Small intestine (tissue), 7 donors: ENCODE measurements at regions not wholly inside any gene's neighbourhood (a gene's known extent, or its start where the extent isn't known, plus 50 kb on each side); places are given as distances from the start of the nearest gene placed in this dataset.

Source experiments
- DNase-seq, 2 donors: peaks; one replicate each; pipeline versions ENCODE4 v3.0.0 to v3.0.0-alpha.2; 2013
- FAIRE-seq: peaks from 2 replicates; lab custom pipeline; 2012; peaks lifted over from hg19 to GRCh38; lab: Jason Lieb, UNC
- H3K27ac ChIP-seq, 3 donors: one replicate each; pipeline ENCODE4 v1.5.1; 2013; ENCODE audit warnings: low read length in 2 of 3, mild to moderate bottlenecking in 2 of 3, control low read depth in 1 of 3, inconsistent platforms in 1 of 3, low read depth in 1 of 3, moderate library complexity in 1 of 3
- H3K27me3 ChIP-seq, 3 donors: one replicate each; pipeline ENCODE4 v1.6.1; 2013; ENCODE audit warnings: low read length in 3 of 3, inconsistent platforms in 1 of 3; ENCODE audit not compliant: control insufficient read depth in 3 of 3, insufficient read depth in 3 of 3
- H3K36me3 ChIP-seq, 3 donors: one replicate each; pipeline ENCODE4 v1.6.1; 2013; ENCODE audit warnings: low read length in 3 of 3, inconsistent platforms in 1 of 3, low read depth in 1 of 3, mild to moderate bottlenecking in 1 of 3, moderate library complexity in 1 of 3; ENCODE audit not compliant: control insufficient read depth in 3 of 3, insufficient read depth in 2 of 3
- H3K4me1 ChIP-seq, 3 donors: one replicate each; pipeline ENCODE4 v1.6.1; 2013; ENCODE audit warnings: low read length in 2 of 3, inconsistent platforms in 1 of 3, low read depth in 1 of 3, mild to moderate bottlenecking in 1 of 3, moderate library complexity in 1 of 3; ENCODE audit not compliant: control insufficient read depth in 3 of 3, insufficient read depth in 2 of 3
- H3K4me3 ChIP-seq, 3 donors: one replicate each; pipeline ENCODE4 v1.5.1; 2013; ENCODE audit warnings: low read length in 3 of 3, control low read depth in 1 of 3, inconsistent platforms in 1 of 3, low read depth in 1 of 3, mild to moderate bottlenecking in 1 of 3, moderate library complexity in 1 of 3
- H3K9me3 ChIP-seq, 2 donors: one replicate each; pipeline ENCODE4 v1.6.1; 2013; ENCODE audit warnings: low read depth in 1 of 2, low read length in 1 of 2; ENCODE audit not compliant: control insufficient read depth in 2 of 2, insufficient read depth in 1 of 2
- WGBS, 3 donors: extraction: QIAGEN DNeasy Blood & Tissue Kit; methylation state at CpG; one replicate each; pipeline ENCODE4 v1.1.7; 2013; 5-methylcytosine and 5-hydroxymethylcytosine counted together
- donor health status: healthy with polysubstance abuse.
- donor health status: control.
- donor health status: control.
- donor health status: Bipolar disorder and iron deficiency.
- donor health status: healthy.

DNA sequence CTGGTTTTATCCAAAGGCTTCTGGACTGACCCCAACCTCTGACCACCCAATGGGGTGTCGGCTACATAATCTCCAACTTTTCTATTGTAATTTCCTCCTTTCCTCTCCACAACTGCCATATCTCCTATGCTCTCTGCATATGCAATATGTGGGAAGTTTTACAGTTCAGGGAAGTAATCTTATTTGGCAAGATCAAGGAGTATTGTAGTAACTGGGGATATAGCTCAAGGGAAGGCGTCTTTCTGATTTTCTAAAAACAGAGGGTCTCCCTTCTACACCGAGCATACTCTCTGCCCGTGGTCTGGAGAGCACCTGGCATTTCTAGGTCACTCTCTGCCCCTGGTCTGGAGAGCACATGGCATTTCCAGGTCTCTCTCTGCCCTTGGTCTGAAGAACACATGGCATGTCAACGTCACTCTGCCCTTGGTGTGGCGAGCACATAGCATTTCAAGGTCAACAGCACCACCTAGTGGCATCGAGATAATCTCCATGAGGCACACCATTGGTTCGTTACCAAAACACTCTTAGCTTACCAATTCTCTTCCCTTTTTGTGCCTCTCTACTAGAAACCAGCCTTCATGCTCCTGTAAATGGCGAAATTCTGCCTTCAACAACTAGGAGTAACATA is 616.4 kb upstream of the NUDT12 start:
- H3K27me3 ChIP-seq = no peaks in the 10 kb centered on the region
- no peaks in the 10 kb centered on the region for H3K4me1 ChIP-seq
- peak in 1 of 2 donors; percentile 2 for DNase-seq
- no peak for FAIRE-seq
- no peak overlapping the region for H3K4me3 ChIP-seq
- peaks cover 0 to 43% of the 10 kb centered on the region in 2 donors for H3K9me3 ChIP-seq
- WGBS, 3 donors = 66 to 73% (median 70%) methylated on average over 9 of the region's 9 CpGs
- no peaks in the 10 kb centered on the region for H3K36me3 ChIP-seq
- no peak overlapping the region for H3K27ac ChIP-seq

DNA sequence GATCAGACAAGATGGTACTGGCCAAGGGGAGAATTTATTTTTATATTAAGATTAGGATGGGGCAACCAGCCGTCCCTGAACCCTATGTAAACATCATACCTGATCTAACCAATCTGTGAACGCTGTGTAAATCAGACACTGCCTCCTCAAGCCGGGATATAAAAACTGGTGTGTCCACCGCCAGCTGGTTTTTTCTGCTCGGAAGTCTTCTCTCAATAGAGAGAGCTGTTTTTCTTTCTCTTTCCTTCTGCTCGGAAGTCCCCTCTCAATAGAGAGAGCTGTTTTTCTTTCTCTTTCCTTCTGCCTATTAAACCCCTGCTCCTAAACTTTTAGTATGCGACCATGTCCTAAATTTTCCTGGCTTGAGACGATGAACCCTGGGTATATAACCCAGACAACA is 615.5 kb upstream of the NUDT12 start:
- H3K9me3 ChIP-seq = peaks cover 0 to 43% of the 10 kb centered on the region in 2 donors
- no peak overlapping the region for H3K4me3 ChIP-seq
- H3K27me3 ChIP-seq = no peaks in the 10 kb centered on the region
- FAIRE-seq = no peak
- H3K27ac ChIP-seq = no peak overlapping the region
- no peaks in the 10 kb centered on the region for H3K36me3 ChIP-seq
- no peak for DNase-seq
- WGBS, 3 donors = 91 to 94% (median 93%) methylated on average over 8 of the region's 8 CpGs
- H3K4me1 ChIP-seq = no peaks in the 10 kb centered on the region

DNA sequence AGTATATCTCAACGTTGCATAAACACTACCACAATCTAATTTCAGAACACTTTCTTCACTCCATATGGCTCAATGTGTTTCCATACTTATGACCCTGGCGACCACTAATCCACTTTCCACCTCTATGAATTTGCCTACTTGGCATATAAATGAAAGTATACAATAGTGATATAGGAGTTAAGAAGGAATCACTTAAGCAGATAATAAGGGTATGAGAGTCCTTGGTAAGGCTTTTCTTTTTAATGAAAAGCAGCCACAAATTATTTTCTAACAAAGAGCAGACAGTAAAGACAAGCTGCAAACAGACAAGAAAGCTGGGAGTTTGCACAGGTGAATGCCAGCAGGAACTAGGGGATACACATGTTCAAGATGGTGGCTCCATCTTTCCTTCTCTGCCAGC is 615.1 kb upstream of the NUDT12 start:
- no peak for DNase-seq
- Histone ChIP-seq H3K4me3 (no peak overlapping the region), H3K27ac (no peak overlapping the region), H3K36me3 (no peaks in the 10 kb centered on the region), H3K9me3 (peaks cover 0 to 43% of the 10 kb centered on the region in 2 donors), H3K27me3 (no peaks in the 10 kb centered on the region), H3K4me1 (no peaks in the 10 kb centered on the region)
- no peak for FAIRE-seq
- WGBS, 3 donors = 79 to 92% (median 88%) methylated on average over 2 of the region's 2 CpGs

- Histone ChIP-seq H3K27me3 (no peaks in the 10 kb centered on the region), H3K36me3 (no peaks in the 10 kb centered on the region), H3K9me3 (no peaks in the 10 kb centered on the region), H3K27ac (no peak overlapping the region), H3K4me3 (no peak overlapping the region), H3K4me1 (no peaks in the 10 kb centered on the region)
- FAIRE-seq = no peak
- WGBS, 3 donors = 68 to 86% (median 82%) methylated on average over 5 of the region's 5 CpGs
- no peak for DNase-seq
Measured at GRCh38 chr5:104172976-104173375, 610.4 kb upstream of the NUDT12 start.

DNA sequence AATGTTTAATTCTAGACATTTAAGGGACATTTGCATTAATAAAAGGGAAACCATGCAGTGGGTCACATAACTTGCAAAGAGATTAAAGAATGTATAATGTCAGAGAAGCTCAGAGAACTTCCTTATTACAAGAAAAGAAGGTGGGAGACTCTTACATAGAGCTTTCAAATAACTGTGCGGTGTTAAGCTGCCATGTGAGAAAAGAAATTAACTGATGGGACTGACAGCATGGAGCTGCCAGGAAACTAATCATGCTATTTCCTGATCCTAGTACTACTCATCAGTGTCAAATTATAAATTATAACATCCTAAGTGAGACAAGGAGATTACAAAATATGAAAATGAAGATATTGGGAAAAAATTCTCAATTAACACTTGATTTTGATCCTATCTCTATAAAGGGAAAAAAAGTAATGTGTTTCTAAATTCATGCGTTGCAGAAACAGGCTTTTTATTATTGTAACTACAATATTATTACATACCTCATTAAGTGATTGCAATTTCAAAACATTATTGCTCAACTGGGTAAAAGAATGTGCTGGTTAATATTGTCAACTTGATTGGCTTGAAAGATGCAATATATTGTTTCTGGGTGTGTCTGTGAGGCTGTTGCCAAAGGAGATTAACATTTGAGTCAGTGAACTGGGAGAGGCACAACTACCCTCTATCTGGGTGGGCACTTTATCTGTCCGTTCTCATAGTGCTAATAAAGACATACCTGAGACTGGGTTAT is 609.5 kb upstream of the NUDT12 start:
- no peak for DNase-seq
- no peaks in the 10 kb centered on the region for H3K4me1 ChIP-seq
- FAIRE-seq = no peak
- H3K27me3 ChIP-seq = no peaks in the 10 kb centered on the region
- H3K4me3 ChIP-seq = no peak overlapping the region
- H3K27ac ChIP-seq = no peak overlapping the region
- H3K36me3 ChIP-seq = no peaks in the 10 kb centered on the region
- no peaks in the 10 kb centered on the region for H3K9me3 ChIP-seq
- 75 to 83% (median 77%) methylated on average over 3 of the region's 3 CpGs for WGBS, 3 donors

- Histone ChIP-seq H3K4me3 (no peak overlapping the region), H3K9me3 (no peaks in the 10 kb centered on the region), H3K27ac (no peak overlapping the region), H3K4me1 (no peaks in the 10 kb centered on the region), H3K27me3 (no peaks in the 10 kb centered on the region), H3K36me3 (no peaks in the 10 kb centered on the region)
- peak; percentile 44 for FAIRE-seq
- no peak for DNase-seq
Measured at GRCh38 chr5:104170926-104171325, 608.3 kb upstream of the NUDT12 start.

GRCh38 chr5:104146652-104147051 is 584.1 kb upstream of the NUDT12 start:
- no peak for DNase-seq
- no peaks in the 10 kb centered on the region for H3K36me3 ChIP-seq
- no peaks in the 10 kb centered on the region for H3K4me1 ChIP-seq
- no peak overlapping the region for H3K27ac ChIP-seq
- no peaks in the 10 kb centered on the region for H3K9me3 ChIP-seq
- H3K27me3 ChIP-seq = no peaks in the 10 kb centered on the region
- no peak overlapping the region for H3K4me3 ChIP-seq
- no peak for FAIRE-seq
- WGBS, 3 donors = 39 to 46% (median 40%) methylated on average over 2 of the region's 2 CpGs

DNA sequence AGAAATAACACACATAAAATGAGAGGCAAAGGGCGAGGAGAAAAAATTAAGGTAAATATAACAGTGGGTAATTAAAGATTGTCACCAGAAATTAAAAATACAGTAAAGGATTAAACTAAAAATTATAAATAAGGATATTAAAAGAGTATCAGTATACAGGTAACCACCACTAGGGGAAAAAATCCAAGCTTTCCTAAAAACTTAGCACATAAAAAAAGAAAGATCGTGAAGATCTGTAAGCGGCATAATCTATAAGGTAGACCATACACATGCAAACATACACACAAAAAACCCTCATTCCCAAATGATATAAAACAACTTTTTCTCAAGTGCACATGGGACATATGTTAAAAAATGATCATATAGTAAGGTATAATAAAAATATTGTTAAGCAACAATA is 577.3 kb upstream of the NUDT12 start:
- no peak overlapping the region for H3K4me3 ChIP-seq
- H3K9me3 ChIP-seq = no peaks in the 10 kb centered on the region
- 84 to 92% (median 92%) methylated on average over 3 of the region's 3 CpGs for WGBS, 3 donors
- DNase-seq = no peak
- no peak for FAIRE-seq
- no peaks in the 10 kb centered on the region for H3K4me1 ChIP-seq
- H3K36me3 ChIP-seq = no peaks in the 10 kb centered on the region
- no peaks in the 10 kb centered on the region for H3K27me3 ChIP-seq
- H3K27ac ChIP-seq = no peak overlapping the region
